ENCODE measurements at regions not wholly inside any gene's neighbourhood (a gene's known extent, or its start where the extent isn't known, plus 50 kb on each side); places are given as distances from the start of the nearest gene placed in this dataset.
"Not testable (repeated sequence)": the region's sequence is repeated elsewhere in the genome, so short reads cannot be mapped to it uniquely, and the experiment has no call there.

DNA sequence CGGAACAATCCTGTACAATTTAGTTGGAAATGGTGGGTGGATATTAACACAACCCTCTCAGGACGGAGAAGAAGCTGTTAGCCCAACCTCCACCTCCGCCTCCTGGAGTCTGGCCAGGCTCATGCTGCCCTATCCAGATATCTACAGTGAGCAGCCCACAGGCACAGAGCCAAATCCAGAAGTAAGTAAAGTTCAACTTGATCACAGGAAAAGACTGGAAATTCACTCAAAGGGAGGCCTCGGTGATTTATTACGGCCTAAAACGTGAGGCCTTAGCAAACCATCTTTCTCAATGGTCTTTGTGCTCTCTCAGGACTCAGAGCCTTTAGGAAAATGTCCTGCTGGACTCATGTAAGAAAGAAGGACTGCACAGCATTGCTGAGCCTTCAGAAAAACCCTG, 330.4 kb downstream of the CEP170 start:
- H3K9ac ChIP-seq (replicated peaks in 1 of 4; ENCODE audit: extremely low read depth in 1 of 4, low read depth in 3 of 4, low read length in 3 of 4); H2BK12ac ChIP-seq (ENCODE audit: low read depth, low read length); H3K4me3 ChIP-seq (ENCODE audit: extremely low read depth in 1 of 4, insufficient read depth in 2 of 4, low read depth in 3 of 4, low read length in 4 of 4); H2BK120ac ChIP-seq (replicated peaks; ENCODE audit: low read depth, low read length); H3K4ac ChIP-seq (replicated peaks; ENCODE audit: insufficient read length, low read depth, low read length); H4K91ac ChIP-seq (replicated peaks; ENCODE audit: insufficient read length, low read length); H3K18ac ChIP-seq (ENCODE audit: extremely low read depth, low read length); H3K9me3 ChIP-seq (ENCODE audit: insufficient read depth in 2 of 2, low read depth in 1 of 2, low read length in 1 of 2); H4K5ac ChIP-seq (ENCODE audit: insufficient read length, low read depth, low read length); H3K36me3 ChIP-seq (ENCODE audit: control insufficient read depth in 2 of 4, insufficient read depth in 4 of 4, low read length in 3 of 4); H2BK5ac ChIP-seq (ENCODE audit: low read depth, low read length); H3K23me2 ChIP-seq (ENCODE audit: low read depth, low read length); H3K56ac ChIP-seq (replicated peaks; ENCODE audit: insufficient read length, low read depth, low read length); H2AFZ ChIP-seq (ENCODE audit: low read length); H3K4me2 ChIP-seq (ENCODE audit: insufficient read depth in 1 of 2, low read depth in 2 of 2, low read length in 2 of 2); H3K79me1 ChIP-seq (ENCODE audit: low read depth, low read length); H4K8ac ChIP-seq (ENCODE audit: extremely low read depth, insufficient read depth, low read length); H4K20me1 ChIP-seq (replicated peaks in 1 of 2; ENCODE audit: control insufficient read depth in 1 of 2, insufficient read depth in 2 of 2, low read length in 2 of 2); H3K27ac ChIP-seq (ENCODE audit: low read depth, low read length); H2BK15ac ChIP-seq (ENCODE audit: low read length); FAIRE-seq; H3K4me1 ChIP-seq (replicated peaks in 1 of 4; ENCODE audit: control insufficient read depth in 3 of 4, insufficient read depth in 4 of 4, low read length in 3 of 4); H3K14ac ChIP-seq (ENCODE audit: insufficient read length); H3K23ac ChIP-seq (ENCODE audit: insufficient read length); CTCF ChIA-PET (ENCODE audit: partially characterized antibody); DNase-seq (ENCODE audit: low read depth in 1 of 2, low spot score in 2 of 2); H3K79me2 ChIP-seq (ENCODE audit: control insufficient read depth in 1 of 2, insufficient read depth in 2 of 2, low read length in 2 of 2); H2BK20ac ChIP-seq (ENCODE audit: low read length); H3K27me3 ChIP-seq (replicated peaks in 1 of 4; ENCODE audit: control insufficient read depth in 3 of 4, extremely low read depth in 1 of 4, insufficient read depth in 3 of 4, low read length in 3 of 4); POLR2A ChIA-PET (ENCODE audit: partially characterized antibody); H2AK5ac ChIP-seq (ENCODE audit: low read depth, low read length): not testable (repeated sequence)
- 93% methylated on average over 5 of the region's 6 CpGs; no CpG with 5 or more reads in 1 of the 2 experiments for WGBS, 2 experiments (ENCODE audit: extremely low coverage in 1 of 2, insufficient coverage in 1 of 2, insufficient read length in 1 of 2, insufficient replicate concordance in 2 of 2, low coverage in 1 of 2, low lambda C conversion rate in 2 of 2, missing lambda C conversion rate in 1 of 2)

DNA sequence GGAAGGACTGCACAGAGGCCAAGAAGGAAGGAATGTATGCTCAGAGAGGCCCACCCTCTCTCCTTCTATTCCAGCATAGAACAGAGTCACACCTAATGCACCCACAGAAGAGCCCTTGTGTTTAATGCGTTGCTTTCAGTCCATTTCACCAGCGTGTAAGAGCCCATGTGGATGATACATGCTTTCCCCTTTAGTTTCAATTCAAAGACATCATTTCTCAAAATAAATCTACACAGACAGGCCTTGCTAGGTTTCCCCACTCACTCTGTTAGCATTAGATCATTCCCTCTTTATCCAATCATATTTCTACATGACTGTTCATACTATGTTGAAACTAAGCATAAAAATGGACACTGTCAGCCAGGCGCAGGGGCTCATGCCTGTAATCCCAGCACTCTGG, 331.5 kb downstream of the CEP170 start:
- H3K9ac ChIP-seq (replicated peaks in 1 of 4; ENCODE audit: extremely low read depth in 1 of 4, low read depth in 3 of 4, low read length in 3 of 4); H3K79me2 ChIP-seq (ENCODE audit: control insufficient read depth in 1 of 2, insufficient read depth in 2 of 2, low read length in 2 of 2); H3K36me3 ChIP-seq (ENCODE audit: control insufficient read depth in 2 of 4, insufficient read depth in 4 of 4, low read length in 3 of 4); FAIRE-seq; H3K4ac ChIP-seq (replicated peaks; ENCODE audit: insufficient read length, low read depth, low read length); H4K8ac ChIP-seq (ENCODE audit: extremely low read depth, insufficient read depth, low read length); H3K79me1 ChIP-seq (ENCODE audit: low read depth, low read length); H3K23me2 ChIP-seq (ENCODE audit: low read depth, low read length); CTCF ChIA-PET (ENCODE audit: partially characterized antibody); H3K4me1 ChIP-seq (replicated peaks in 1 of 4; ENCODE audit: control insufficient read depth in 3 of 4, insufficient read depth in 4 of 4, low read length in 3 of 4); H2BK120ac ChIP-seq (replicated peaks; ENCODE audit: low read depth, low read length); H2AK5ac ChIP-seq (ENCODE audit: low read depth, low read length); H4K5ac ChIP-seq (ENCODE audit: insufficient read length, low read depth, low read length); H3K4me3 ChIP-seq (ENCODE audit: extremely low read depth in 1 of 4, insufficient read depth in 2 of 4, low read depth in 3 of 4, low read length in 4 of 4); H4K20me1 ChIP-seq (replicated peaks in 1 of 2; ENCODE audit: control insufficient read depth in 1 of 2, insufficient read depth in 2 of 2, low read length in 2 of 2); H2BK20ac ChIP-seq (ENCODE audit: low read length); H3K23ac ChIP-seq (ENCODE audit: insufficient read length); H3K18ac ChIP-seq (ENCODE audit: extremely low read depth, low read length); H2BK5ac ChIP-seq (ENCODE audit: low read depth, low read length); H3K56ac ChIP-seq (replicated peaks; ENCODE audit: insufficient read length, low read depth, low read length); H3K27ac ChIP-seq (ENCODE audit: low read depth, low read length); H4K91ac ChIP-seq (replicated peaks; ENCODE audit: insufficient read length, low read length); H2AFZ ChIP-seq (ENCODE audit: low read length); H3K9me3 ChIP-seq (ENCODE audit: insufficient read depth in 2 of 2, low read depth in 1 of 2, low read length in 1 of 2); H2BK12ac ChIP-seq (ENCODE audit: low read depth, low read length); DNase-seq (ENCODE audit: low read depth in 1 of 2, low spot score in 2 of 2); H3K14ac ChIP-seq (ENCODE audit: insufficient read length); H3K27me3 ChIP-seq (replicated peaks in 1 of 4; ENCODE audit: control insufficient read depth in 3 of 4, extremely low read depth in 1 of 4, insufficient read depth in 3 of 4, low read length in 3 of 4); POLR2A ChIA-PET (ENCODE audit: partially characterized antibody); H2BK15ac ChIP-seq (ENCODE audit: low read length); H3K4me2 ChIP-seq (ENCODE audit: insufficient read depth in 1 of 2, low read depth in 2 of 2, low read length in 2 of 2): not testable (repeated sequence)
- 90% methylated on average over 3 of the region's 3 CpGs; no CpG with 5 or more reads in 1 of the 2 experiments for WGBS, 2 experiments (ENCODE audit: extremely low coverage in 1 of 2, insufficient coverage in 1 of 2, insufficient read length in 1 of 2, insufficient replicate concordance in 2 of 2, low coverage in 1 of 2, low lambda C conversion rate in 2 of 2, missing lambda C conversion rate in 1 of 2)
